ENCODE measurements at regions not wholly inside any gene's neighbourhood (a gene's known extent, or its start where the extent isn't known, plus 50 kb on each side); places are given as distances from the start of the nearest gene placed in this dataset.

DNA sequence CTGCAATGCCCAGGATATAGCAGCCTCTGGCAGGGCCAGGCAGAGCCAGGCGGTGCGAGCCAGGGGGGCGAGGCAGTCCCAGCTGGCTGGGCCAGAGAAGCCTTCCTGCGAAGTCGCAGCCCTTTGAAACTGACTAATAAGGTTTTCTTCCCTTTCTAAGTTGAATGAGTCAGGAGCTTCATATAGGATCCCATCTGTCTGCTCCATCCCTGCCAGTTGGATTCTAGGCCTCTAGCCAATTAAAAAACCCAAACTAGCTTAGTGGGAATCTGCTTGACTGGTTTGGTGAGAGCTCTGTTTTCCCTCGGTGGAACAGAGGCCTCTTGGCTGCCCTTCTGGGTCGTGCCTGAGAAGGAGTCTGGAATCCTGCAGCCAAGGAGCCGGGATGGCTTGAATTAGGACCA is 70.1 kb upstream of the RAPGEF1 start:
- peak; percentile 75 for DNase-seq

DNA sequence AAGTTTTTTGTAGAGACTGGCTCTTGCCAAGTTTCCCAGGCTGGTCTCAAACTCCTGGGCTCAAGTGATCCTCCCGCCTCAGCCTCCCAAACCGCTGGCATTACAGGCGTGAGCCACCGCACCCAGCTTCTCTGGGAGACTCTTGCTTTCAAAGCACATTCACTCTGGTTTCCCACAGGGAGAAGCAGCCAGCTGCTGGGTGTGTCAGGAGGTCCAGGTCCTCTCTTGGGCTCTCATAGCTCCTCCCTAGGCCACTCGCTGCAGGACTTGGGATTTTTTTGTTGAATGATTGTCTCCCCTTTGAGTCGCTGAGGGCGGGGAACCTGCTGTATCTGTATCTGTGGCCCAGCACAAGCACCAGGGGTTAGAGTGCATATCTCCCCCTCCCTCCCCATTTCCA is 68.4 kb upstream of the RAPGEF1 start:
- no peak for DNase-seq

DNA sequence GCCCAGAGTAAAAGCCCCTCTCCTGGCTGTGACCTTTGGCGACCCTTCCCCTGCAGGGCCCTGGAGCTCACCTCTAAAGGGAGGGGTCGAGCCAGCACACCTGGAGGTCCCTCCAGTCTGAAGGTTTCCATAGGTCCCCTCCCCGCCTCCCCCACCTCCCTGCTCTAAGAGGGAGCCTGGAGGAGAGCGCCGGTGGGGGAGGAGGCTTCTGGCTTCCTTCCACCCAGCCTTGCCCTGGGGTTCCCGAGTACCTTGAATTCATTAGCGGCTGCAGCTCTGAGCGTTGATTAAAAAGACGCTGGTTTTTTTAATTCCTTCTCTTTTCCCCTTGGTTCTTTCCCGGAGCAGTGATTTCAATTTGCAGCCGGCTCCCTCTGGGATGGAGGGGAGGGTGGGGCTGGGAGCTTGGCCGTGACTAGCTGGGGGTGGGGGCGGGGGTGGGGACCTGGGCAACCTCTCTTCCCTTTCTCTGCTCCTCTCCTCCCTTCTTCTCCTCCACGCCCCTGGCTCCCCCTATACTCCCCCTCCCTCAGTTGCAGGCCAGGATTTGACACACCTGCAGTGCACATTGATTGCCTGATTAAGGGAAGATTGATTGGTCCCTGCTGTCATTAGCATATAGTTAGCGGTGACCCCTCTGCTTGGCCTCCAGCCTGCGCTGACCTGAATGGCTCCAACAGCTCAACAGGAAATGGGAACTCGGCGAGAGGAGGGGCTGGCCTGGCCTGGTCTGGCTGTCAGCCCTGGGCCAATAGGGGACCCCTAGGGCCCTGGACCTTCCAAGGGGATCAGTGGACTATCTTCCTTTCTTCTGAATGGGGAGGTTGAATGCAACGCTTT is 67.5 kb upstream of the RAPGEF1 start:
- peak; percentile 82 for DNase-seq

DNA sequence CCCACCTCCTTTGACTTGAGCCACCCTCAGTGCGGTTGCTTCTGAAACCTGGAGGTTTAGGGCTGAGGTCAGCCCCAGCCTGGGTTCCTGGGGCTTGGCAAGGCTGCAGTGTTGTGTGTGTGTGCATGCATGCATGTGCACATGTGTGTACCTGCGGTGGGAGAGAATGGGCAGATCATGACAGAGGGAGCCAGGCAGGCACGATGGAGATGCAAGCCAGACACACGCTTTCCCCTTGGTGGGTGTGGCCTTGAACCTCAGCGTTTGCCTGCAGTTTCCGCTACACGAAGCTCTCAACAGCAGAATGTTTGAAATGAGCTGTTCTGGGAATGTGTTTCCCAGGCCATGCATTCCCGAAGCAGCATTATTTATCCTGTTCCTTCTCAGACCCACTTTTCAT is 65.9 kb upstream of the RAPGEF1 start:
- DNase-seq: no peak

DNA sequence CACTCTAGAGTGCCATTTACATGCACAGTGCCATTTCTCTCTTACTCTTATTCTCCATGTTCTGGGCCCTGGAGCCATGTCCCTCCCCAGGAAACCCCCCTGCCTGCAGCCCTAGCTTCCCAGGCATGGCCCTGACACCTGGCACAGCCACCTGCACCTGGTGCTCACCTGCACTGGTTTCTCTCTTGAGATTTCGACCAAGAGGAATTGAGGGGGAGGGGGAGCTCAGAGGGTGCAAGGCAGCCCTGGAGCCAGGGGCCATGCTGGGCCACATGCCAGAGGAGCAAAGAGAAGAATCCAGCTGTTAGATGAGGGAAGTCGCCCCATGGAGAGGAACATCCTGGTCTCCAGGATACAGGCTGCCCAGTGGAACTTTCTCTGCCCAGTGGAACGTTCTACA is 65.0 kb upstream of the RAPGEF1 start:
- DNase-seq: peak; percentile 92

DNA sequence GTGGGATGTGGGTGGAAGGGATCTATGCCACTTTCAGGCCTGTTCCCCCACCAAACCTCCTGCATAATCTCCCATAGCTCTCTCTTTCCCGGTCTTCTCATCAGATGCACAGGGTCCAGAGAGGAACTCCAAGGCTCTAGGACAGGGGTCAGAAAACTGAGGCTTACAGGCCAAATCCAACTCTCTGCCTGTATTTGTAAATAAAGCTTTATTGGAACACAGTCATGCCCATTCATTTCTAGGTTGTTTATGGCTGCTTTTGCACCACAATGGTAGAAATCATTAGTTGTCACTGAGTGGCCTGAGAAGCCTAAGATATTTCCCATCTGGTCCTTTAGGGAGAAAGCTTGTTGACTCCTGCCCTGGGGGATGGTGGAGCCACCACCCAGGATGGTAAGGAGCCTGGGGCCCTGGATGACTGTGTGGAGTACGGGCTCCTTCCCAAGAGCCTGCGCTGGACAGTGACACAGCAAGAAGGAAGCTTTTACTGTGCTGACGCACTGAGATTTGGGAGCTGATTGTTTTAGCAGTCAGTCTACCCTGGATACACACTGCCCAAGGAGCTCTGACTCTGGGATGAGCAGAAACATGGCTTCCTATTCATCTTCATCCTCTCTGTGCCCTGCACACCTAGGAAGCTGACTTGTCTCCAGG is 64.0 kb upstream of the RAPGEF1 start:
- no peak for DNase-seq

DNA sequence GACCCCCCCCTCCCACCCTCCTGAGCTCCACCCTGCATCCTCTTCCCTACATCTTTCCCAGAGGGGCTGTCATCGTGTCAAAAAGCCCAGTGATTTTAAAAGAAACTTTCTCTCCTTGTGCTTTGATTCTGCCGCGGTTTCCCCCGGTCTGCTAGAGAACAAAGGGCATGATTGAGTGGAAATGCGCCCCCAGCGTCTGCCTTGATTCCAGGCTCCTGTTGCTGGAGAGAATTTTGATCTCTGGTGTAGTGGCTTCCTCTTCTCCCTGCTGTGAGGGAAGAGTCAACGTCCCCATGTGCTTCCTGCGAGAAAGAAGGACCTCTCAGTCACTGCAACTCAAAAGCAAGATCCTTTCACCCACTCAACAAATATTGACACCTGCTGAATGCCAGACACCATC is 61.9 kb upstream of the RAPGEF1 start:
- no peak for DNase-seq

DNA sequence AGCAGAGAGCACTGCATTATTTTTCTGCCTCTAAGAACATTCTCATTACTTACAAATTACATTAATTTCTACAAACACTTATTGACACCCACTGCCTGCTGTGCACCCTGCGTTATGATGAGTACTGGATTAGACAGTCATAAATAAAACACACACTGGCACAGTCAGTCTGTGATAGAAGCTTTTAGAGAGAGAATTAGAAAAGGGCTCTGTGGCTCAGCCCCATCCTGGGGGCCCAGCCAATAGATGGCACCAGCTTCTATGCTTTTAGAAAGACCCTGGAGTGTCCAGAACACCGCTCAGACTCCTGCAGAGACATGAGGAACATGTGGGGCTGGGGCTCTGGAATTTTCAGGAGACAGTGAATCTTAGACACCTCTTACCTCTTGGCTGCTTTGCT is 61.0 kb upstream of the RAPGEF1 start:
- peak; percentile 71 for DNase-seq

DNA sequence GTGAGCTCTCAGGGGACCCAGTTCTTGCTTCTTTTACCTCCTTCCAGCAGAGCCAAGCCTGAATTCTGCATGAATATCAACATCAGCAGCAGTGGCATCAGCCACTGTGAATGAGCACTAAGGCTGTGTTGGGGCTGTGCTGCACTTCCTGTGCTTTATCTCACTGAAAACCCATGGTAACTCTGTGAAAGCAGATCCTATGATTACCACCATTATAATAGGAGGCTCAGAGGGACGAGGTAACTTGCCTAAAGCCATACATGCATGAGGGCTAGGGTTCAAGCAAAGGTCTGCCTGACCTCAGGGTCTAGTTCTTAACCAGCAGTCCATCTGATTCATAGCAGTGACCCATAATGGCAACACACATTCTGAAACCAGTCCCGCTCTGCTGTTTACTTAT is 60.5 kb upstream of the RAPGEF1 start:
- DNase-seq: peak; percentile 88

DNA sequence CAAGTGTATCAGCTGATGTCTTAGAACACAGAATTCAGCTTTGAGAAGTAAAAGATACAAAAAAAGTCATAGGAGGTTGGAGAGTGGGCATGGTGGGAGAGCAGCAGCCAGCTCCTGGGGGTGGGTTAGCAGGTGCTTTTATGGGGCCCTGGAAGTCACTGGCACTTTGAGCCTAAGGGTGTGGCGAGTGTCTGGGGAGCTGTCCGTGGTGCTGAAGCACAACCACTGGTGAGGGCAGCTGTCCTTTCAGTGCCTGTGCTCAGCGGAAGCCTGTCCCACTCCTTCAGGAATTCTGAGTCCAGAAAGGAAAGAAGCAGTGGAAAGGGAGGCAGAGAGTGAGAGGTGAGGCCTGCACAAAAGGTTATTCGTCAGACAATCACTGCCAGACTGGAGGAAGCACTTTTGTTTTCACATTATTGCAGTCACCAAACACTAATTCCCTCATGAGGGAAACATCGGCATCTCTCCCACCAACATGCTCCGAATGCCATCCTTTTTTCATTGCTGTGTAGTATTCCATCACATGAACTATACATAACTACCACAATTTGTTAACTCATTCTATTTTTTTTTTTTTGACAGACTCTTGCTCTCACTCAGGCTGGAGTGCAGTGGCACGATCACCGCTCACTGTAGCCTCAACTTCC is 59.4 kb upstream of the RAPGEF1 start:
- no peak for DNase-seq

DNA sequence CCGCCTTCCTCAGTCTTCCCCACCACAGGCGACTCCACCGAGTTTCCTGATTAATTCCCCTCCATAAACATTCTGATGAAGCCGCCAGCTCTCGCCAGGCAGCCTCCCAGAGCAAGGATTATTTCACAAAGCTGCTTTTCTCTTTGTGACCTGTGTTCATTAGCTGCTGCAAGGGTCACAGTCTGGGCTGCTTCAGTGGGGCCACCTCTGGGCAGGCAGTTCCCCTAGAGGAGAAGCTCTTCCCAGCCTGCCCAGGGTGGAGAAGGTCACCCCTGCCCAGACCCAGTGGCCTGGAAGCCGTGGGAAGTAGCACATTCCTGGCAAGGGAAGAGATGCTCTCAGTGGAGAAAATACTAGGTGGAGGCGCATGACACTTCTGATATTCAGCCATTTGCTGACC is 58.4 kb upstream of the RAPGEF1 start:
- peak; percentile 23 for DNase-seq

DNA sequence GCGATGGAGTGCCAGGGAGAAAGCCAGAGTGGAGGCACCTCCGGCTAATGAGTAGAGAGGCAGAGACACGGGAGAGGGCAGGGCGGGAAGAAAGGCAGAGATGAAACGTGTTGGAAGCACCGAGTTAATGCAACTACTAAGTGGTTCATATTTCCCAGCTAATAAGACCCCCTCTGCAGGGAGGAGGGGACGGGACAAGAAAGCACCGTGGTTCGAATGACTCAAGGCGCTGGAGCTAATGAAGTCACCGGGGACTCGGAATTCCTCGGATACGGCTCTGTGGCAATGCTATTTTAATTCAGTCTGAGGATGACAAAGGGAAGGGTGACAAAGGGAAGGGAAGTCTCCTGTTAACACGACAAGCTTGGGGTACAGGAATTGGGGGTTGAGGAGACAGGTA is 54.5 kb upstream of the RAPGEF1 start:
- DNase-seq: no peak

DNA sequence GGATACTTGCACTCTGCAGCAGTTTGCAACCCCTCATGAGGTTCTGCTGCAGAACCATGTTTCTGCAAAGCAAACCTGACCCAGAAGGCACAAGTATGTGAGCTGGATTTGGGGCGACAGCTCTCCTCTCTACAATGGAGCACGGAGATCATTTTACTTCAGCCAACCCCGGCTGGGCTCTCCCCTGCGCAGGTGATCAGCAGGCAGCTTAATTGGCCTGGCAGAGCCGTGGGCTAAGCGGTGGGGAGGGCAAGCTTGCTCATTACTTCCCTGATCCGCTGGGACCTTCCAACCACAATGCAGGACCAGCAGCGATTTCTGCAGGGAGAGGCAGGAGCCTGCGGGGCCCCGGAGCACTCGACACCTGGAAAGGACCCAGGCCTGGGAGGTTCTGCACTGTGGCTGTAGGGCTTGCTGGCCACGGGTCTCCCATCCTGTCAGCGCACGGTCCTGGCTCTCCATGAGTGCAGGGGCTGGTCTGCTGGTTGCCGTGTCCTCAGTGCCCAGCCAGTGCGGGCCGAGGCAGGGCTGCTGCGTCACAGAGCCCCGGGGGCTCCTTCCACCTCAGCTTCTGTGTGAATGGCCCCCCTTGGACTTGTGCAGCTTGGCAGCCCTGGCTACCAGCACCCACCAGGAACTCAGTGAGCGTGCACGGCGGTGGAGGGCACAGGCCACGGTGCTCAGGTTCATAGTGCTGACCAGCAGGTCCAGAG is 51.8 kb upstream of the RAPGEF1 start:
- DNase-seq: peak; percentile 89

Measured in NCI-H69 (cell line).